HG02884 (cell line): ENCODE measurements at regions not wholly inside any gene's neighbourhood (a gene's known extent, or its start where the extent isn't known, plus 50 kb on each side); places are given as distances from the start of the nearest gene placed in this dataset.
"Not testable (repeated sequence)": the region's sequence is repeated elsewhere in the genome, so short reads cannot be mapped to it uniquely, and the experiment has no call there.

Experiments used
- ATAC-seq: cut with Tn5 transposase; IDR thresholded peaks from one replicate; pipeline ENCODE4 v1.9.1; 2021; ENCODE audit warnings: mild to moderate bottlenecking, moderate library complexity; ENCODE audit not compliant: unreplicated experiment

GRCh38 chr17:77606146-77606864 is 352.2 kb upstream of the TNRC6C start:
- ATAC-seq: no peak

DNA sequence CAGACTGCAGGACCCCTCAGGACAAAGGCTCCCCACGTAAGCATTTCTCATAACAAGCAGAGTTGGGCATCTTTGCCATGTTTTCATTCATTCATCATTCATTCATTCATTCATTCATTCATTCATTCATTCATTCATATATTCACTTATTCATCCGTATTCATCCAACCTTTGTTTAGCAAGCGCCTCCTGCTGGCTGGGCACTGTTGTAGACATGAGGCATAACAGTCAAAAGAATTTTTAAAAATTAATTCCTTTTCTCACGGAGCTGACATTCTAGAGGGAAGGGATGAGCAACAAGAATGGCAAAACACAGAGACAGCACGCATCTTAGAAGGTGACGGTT is 351.7 kb upstream of the TNRC6C start:
- no peak for ATAC-seq

- no peak for ATAC-seq
These were observed 350.9 kb upstream of the TNRC6C start for GRCh38 chr17:77607606-77608005.

DNA sequence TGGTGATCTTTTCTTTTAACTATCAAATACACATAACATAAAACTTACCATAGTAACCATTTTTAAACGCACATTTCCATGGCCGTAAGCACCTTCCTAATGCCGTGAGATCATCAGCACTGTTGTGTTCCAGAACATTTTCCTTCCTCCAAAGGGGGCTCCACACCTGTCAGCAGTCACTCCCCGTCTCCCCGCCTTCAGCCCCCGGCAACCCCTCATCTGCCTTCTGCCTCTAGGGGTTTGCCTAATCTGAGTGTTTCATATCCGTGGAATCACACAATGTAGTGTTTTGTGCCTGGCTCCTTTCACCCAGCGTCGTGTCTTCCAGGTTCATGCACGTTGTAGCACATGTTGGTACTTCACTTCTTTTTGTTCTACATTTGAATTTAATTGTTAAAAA is 350.1 kb upstream of the TNRC6C start:
- ATAC-seq: no peak

GRCh38 chr17:77609553-77610517 is 348.7 kb upstream of the TNRC6C start:
- ATAC-seq: no peak

- no peak for ATAC-seq
These were observed 348.0 kb upstream of the TNRC6C start for GRCh38 chr17:77610518-77610893.

- no peak for ATAC-seq
These were observed 347.5 kb upstream of the TNRC6C start for GRCh38 chr17:77610972-77611521.

GRCh38 chr17:77611791-77612502 is 346.6 kb upstream of the TNRC6C start:
- no peak for ATAC-seq

DNA sequence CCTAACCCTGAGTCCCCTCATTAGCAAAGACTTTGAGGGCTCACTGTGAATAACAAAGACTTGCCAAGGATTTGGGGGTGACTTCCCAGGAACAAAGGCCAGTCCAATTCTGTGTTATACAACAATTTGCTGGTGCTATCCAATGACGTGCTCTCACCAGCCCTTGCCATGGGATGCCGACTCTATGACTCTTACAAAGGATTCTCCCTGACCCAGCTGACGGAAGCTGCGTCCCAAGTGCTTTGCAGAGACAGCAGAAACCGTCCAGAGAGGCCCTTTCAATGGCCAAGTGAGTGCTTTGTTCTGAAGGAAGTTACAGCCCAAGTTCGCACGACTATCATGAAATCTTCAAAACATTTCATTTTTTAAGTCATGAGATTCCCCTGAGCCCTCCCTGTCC is 345.3 kb upstream of the TNRC6C start:
- no peak for ATAC-seq

DNA sequence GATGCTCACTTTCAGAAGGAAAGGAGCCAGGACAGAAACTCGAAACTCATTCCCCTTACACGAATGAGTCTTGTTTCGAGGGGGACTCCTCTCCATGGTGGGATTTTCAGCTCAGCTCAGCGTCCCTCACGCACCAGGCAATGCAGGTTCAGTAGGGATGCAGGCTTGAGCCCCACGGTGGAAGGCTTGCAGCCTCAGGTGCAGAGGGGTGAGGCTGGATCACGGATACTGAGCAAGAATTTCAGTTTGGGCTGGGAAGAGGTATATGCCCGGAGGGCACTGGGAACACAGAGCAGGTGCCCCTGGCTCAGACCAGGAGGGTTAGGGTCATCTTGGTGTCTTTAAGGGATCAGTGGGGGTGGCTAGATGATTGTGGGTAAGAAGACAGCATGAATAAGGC is 344.9 kb upstream of the TNRC6C start:
- no peak for ATAC-seq

GRCh38 chr17:77615703-77616253 is 342.7 kb upstream of the TNRC6C start:
- no peak for ATAC-seq

DNA sequence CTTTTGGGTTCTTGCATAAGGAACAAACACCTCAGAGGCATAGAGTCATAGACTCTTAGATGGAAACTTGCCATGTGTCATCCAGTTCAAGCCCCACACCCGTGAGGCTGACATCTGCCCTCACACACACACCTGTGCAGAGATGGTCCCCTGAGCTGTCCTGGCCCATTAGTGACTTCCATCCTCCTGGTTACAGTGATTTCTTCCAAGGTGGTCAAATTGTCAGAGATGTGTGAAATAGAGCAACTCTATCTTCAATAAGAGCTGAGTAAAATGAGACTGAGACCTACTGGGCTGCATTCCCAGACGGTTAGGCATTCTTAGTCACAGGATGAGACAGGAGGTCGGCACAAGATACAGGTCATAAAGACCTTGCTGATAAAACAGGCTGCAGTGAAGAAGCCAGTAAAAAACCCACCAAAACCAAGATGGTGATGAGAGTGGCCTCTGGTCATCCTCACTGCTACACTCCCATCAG is 342.2 kb upstream of the TNRC6C start:
- no peak for ATAC-seq

- no peak for ATAC-seq
These were observed 341.0 kb upstream of the TNRC6C start for GRCh38 chr17:77617516-77617915.

DNA sequence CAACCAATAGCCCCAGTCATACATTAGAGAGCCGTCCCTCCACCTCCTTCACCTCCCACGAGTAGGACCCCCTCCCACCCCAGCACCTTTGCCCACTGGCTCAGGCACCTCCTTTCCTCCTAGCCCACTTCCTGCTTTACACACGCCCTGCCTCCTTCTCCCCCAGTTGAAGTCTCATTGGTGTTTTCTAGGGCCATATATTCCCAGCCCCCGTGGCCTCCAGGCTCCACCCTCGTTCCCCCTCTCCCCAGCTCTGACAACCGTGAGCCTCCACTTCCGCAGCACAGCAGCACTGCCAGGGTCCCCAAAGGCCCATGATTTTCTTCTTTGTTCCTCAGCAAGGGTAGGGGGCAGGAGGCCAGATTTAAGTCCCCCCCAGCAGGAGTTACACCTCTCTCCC is 340.3 kb upstream of the TNRC6C start:
- ATAC-seq: no peak

GRCh38 chr17:77618731-77619130 is 339.8 kb upstream of the TNRC6C start:
- ATAC-seq: no peak

GRCh38 chr17:77619326-77619725 is 339.2 kb upstream of the TNRC6C start:
- no peak for ATAC-seq

DNA sequence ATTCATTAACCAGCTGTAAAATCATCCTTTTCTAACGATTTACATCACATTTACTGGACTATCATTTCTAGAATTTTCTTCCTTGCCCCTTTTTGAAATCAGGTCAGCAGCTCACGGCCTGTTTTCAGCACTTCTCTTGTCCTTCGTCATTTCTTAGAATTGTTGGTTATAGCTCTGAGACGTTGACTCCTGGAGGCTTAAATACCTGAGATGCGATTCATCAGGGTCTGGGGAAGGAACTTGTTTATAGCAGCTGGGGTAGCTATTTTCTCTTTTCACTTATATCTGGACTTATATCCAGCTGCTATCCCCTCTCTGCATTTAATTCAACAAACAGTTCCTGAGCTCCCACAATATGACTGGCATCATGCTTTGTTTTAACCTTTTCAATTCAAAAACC is 338.7 kb upstream of the TNRC6C start:
- ATAC-seq: no peak

DNA sequence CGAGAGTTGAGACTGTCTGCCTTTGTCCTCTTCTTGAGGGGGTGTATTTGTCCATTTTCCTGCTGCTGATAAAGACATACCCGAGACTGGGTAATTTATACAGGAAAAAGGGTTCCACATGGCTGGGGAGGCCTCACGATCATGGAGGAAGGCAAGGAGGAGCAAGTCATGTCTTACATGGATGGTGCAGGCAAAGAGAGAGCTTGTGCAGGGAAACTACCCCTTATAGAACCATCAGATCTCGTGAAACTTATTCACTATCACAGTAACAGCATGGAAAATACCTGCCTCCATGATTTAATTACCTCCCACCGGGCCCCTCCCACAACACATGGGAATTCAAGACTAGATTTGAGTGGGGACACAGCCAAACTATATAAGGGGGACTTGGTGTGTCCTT is 338.2 kb upstream of the TNRC6C start:
- no peak for ATAC-seq

DNA sequence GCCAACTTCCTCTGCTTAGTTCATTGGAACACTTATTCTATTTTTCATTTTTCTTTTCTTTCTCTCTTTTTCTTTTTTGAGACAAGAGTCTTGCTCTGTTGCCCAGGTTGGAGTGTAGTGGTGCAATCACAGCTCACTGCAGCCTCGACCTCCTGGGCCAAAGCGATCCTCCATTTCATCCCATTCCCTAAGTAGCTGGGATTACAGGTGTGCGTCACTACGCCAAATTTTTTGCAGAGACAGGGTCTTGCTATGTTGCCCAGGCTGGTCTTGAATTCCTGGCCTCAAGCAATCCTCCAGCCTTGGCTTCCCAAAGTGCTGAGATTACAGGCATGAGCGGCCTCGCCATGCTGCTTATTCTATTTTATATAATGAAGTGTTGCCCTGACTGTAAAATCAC is 336.4 kb upstream of the TNRC6C start:
- not testable (repeated sequence) for ATAC-seq

DNA sequence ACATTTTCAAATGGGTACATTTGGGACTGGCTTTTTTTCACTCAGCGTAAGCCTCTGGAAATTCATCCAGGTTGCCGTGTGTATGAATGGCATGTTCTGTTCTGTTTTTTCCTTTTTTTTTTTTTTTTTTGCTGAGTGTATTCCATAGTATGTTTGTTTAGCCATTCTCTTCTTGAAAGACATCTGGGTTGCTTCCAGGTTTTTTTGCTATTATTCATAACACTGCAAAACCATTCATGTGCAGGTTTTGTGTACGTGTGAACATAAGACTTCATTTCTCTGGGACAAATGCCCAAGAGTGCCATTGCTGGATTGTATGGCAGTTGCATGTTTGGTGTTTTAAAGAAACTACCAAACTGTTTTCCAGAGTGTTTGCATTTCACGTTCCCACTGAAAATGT is 335.9 kb upstream of the TNRC6C start:
- no peak for ATAC-seq

DNA sequence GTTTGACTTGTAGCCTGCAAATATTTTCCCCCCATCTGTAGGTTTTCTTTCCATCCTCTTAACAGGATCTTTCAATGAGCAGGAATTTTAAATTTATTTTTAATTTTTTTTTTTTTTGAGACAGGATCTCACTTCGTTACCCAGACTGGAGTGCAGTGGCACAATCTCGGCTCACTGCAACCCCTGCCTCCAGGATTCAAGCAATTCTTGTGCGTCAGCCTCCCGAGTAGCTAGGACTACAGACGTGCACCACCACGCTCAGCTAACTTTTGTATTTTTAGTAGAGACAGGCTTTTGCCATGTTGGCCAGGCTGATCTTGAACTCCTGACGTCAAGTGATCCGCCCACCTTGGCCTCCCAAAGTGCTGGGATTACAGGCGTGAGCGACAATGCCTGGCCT is 335.2 kb upstream of the TNRC6C start:
- ATAC-seq: not testable (repeated sequence)
